GM21367 (cell line): ENCODE measurements at regions not wholly inside any gene's neighbourhood (a gene's known extent, or its start where the extent isn't known, plus 50 kb on each side); places are given as distances from the start of the nearest gene placed in this dataset.
"Not testable (repeated sequence)": the region's sequence is repeated elsewhere in the genome, so short reads cannot be mapped to it uniquely, and the experiment has no call there.

Source experiments
- ATAC-seq: cut with Tn5 transposase; IDR thresholded peaks from one replicate; pipeline ENCODE4 v1.9.1; 2021; ENCODE audit not compliant: unreplicated experiment

DNA sequence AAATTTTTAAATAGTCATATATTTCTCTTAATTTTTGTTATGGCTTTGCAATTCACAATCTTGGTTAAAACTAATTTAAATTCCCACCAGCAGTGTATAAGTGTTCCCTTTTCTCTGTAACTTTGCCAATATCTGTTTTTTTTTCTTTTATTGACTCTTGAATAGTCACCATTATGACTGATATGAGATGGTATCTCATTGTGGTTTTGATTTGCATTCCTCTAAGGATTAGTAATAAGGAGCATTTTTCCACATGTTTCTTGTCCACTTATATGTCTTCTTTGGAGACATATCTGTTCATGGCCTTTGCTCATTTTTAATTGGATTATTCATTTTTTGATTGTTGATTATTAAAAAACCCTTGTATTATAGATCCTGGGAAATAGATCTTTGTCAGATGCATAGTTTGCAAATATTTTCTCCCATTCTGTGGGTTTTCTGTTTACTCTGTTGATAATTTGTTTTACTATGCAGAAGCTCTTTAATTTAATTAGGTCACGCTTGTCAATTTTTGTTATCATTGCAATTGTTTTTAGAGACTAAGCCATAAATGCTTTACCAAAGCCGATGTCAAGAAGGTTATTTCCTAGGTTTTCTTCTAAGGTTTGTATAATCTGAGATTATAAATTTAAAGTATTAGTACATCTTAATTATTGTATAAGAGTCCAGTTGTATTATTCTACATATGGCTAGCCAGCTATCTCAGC lies 610.9 kb downstream of the CHSY3 start:
- no peak for ATAC-seq

DNA sequence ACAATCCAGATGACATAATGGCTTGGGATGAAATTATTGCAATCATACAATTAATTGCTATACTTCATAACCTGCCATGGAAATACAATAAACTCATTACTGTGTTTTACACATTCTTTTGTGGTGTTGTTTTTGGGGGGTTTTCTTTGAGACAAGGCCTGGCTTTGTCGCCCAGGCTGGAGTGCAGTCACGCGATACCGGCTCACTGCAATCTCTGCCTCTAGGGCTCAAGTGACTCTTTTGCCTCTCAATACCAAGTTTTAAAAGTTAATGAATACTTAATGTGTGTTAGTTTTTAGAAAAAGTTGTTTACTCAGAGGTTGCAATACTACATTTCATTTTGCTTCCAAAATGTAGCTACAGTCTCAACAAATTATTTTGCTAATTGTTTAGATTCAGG lies 598.4 kb downstream of the CHSY3 start:
- no peak for ATAC-seq

DNA sequence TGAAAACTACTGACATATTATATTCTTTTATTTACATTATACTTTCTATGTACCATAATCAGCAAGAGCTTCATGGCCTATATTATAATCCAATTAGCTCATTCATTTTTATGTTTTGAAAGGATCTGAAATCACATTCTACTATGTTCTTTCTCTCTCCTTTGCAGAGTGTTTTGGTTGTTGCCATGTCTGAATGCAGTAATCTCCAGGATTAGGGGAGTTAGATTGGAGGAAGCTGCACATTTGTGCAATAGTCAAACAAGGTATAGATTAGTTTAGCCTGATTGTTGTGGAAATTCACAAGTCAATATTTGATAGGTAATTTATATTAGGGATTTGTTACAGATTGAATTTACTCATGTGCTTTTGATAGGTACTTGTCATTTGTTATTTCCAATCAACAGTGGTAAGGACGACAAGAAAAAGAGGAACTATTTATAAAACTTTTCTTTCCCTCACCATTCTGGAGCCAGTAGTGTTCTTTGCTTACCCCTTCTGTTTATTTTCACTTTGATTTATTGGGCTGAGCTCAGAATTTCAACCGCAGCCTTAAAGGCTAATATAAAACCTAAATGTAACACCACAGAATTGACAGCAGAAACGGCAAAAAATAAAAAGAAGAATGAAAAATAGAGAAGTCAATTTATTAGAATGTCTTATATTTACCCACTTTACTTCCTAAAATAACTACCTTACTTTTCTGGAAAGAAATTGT lies 597.0 kb downstream of the CHSY3 start:
- ATAC-seq = no peak

DNA sequence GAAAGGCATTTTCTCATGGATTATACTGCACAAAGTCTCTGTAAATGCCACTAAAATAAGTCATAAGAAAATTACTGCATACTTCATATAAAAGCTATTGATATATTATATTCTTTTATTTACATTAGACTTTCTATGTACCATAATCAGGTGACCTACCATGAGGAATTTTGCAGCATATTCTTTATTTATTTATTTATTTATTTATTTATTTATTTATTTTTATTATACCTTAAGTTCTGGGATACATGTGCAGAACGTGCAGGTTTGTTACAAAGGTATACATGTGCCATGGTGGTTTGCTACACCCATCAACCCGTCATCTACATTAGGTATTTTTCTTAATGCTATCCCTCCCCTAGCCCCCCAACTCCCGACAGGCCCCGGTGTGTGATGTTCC lies 596.2 kb downstream of the CHSY3 start:
- ATAC-seq = not testable (repeated sequence)

DNA sequence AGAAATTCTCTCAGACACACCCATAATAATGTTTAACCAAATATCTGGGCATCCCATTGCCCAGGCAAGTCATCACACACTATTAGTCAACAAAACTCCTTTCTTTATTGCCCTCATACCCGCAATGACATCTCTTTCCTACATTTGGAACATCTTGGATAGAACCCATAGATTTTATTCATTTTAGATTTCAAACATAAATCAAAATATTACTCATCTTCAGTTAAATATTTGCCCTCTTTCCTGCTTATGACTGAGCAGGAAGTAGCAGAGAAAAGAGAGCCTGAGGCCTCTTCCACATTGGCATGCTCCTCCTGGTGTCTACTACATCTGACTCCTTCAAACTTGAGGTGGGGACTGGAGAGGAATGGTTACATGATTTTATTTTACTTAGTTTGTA lies 592.0 kb downstream of the CHSY3 start:
- ATAC-seq = no peak

DNA sequence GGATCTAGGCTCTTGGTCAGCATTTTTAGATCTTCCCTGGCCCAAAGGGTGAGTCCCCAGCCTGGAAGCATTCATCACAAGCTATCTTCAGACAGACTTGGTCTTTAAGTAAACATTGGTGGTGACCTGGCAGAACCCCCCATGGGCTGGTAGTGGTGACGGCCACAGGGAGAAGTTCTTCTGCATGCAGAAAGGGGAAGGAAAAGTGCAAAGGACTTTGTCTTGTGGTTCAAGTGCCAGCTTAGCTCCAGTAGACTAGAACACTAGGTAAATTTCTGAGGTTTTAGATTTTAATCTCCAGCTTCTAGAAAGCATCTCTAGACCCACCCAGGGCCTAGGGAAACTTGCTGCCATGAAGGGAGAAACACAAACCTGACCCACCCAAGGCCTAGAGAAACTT lies 584.0 kb downstream of the CHSY3 start:
- no peak for ATAC-seq

DNA sequence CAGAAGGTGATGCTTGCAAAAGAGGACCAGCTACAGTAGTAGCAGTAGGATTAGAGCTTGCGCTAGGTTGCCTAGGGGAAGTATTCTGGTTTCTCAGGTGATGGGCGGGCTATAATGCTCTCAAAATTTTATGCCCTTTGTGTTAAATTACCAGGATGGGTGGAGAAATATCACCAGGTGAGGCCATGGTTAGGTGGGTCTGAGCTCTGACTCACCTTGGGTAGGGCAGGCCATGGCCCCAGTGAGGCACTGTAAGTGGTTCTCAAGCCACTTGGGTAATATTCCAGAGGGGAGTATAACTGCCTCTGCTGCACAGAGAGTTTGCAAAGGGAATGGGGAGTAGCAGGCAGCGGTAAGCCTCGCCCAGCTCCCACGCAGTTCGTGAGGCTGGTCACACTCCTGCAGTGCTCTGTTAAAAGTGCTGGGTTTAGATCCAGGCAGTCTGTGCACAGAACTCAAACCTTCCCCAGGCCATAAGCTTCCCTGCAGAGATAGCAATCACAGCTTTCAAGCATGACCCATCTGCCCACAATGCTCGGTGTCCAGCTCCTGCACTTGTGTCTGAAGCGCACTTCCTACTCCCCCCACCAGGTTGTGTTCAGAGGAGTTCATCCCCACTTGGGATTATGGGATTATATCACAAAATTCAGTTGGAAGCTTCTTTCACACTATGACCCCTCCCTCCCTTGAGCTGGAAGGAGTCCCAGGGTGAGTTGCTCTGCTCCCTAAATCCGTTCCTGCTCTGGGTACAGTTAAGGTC lies 575.0 kb downstream of the CHSY3 start:
- no peak for ATAC-seq

DNA sequence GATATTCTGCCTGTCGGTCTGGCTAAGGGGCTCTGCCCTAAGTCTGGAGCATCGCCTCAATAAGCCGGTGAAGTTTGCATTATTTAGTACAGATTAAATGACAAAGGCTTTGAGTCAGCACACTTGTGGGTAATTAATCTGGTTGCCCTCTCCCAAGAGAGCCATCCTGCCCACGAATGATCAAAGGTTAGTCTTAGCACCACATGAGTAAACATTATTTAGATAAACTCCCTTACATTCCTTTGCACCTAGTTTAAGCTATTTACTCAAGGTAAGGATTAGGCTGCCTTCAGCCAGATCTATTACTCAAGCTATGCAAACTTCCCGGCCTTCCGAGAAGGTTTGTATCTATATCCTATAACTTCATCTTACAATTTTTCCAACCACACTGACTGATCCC lies 572.1 kb downstream of the CHSY3 start:
- no peak for ATAC-seq

DNA sequence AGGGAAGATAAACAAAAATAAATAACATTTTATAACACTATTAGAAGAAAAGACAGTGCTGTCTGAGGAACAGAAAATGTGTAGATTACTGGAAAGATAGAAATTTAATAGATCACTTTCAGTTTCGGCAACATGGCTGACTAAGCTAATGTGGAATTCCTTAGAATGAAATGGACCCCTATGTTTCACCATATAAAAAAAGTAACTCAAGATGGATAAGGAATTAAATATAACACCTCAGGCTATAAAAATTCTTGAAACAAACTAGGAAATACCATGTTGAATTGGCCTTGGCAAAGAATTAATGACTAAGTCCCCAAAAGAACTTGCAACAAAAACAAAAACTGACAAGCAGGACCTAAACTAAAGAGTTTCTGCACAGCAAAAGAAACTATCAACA lies 558.3 kb downstream of the CHSY3 start:
- ATAC-seq = no peak

DNA sequence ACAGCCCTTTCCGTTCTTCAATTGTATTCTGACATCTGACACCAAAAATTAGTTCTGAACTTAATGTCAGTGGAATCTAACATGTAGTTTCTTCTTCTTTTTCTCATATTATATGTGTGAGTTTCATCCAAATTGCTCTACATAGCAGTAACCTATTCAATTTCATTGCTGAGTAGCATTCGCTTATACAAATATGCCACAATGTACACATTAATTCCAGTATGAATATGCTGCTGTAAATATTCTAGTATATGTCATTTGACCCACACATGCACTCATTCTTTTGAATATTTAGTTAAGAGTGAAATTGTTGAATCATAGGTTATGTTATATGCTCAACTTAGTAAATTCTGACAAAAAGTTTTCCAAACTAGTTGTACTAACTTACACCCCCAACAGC lies 550.9 kb downstream of the CHSY3 start:
- no peak for ATAC-seq

DNA sequence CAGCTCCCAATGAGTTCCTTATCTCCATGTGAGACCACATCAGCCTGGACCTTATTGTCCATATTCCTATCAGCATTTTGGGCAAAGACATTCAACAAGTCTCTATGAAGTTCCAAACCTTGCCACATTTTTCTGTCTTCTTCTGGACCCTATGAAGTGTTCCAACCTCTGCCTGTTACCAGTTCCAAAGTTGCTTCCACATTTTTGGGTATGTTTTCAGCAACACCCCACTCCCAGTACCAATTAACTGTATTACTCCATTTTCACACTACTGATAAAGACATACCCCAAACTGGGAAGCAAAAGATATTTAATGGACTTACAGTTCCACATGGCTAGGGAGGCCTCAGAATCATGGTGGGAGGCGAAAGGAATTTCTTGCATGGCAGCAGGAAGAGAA lies 548.5 kb downstream of the CHSY3 start:
- no peak for ATAC-seq

DNA sequence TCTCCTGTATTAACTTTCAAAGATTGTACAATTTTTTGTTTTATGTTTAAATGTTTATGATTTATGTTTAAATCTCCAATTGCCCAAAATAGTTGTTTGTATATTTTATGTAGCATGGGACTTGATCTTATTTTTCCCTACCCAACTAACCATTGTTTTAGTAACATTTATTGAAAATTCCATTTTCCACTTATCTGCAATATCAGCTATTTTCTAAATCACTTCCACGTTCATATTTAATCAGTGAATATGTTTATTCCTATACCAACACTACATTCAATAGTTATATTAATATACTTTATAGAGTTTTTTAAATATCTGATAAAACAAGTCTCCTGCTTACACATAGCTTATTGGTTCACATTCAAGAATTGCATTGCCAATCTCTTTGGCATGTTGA lies 532.2 kb downstream of the CHSY3 start:
- ATAC-seq = no peak

DNA sequence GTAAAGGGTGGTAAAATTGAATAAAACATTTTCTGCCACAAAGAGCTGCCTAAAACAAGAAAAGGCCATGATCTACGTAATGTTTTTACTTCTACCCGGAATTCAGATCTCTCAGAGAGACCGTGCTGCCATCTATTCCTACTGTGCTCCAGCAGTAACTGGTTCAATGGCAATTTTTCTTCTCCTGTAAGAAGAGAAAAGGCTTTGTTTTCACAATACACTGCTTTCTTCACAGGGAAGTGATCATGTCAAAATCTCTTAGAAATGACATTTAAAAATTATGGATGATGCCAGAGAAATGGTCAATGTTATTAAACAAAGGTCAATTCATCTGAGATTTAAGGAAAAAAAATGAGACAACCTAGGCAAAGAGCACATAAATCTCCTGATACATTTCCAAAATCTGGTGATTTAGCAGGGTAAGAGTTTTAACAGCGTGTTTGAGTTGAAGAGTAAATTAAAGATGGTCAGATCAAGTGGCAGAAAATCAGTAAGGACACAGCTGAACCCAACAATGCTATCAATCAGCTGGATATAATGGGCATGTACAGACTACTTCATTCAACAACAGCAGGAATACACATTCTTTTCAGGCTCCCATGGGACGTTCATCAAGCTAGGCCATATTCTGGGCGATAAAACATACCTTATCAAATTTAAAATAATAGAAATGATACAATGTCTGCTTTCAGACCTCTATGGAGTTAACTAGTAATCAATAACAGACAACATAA lies 523.1 kb downstream of the CHSY3 start:
- ATAC-seq = no peak

DNA sequence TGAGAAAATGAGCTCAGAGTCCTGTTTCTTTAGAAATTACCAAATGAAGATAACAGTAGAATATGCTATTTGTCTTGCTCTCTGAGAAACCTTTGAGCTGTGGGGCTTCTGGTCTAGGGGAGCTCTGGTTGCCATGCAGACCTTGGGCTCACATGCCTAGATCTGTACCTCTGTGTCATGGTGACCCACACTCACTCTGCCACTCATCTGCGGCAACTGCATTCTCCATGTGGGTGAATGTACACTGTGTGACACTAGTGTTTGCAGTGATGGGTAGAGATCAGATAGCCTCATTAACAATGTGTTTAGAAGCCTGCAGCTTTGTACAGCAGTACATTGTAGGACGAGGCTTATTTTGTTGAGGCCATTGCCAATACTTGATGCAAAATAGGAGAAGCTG lies 521.2 kb downstream of the CHSY3 start:
- no peak for ATAC-seq

DNA sequence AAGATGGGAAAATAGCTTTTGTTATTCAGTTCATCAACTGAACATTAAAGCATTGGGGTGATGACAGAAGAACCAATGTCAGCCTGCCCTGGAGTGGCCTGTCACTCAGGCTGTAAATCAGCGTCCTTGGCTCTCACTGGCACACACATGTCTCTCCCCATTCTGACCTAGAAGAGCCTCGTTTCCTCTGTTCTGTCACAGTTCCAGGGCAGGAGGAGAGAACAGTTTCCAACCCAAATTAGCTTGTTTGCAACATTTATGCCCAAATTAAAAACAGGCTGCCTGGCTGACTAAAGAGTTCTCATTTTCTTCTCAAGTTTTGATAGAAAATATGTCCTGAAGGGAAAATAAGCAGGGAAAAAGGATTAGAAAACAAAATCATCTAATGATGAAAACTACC lies 520.1 kb downstream of the CHSY3 start:
- no peak for ATAC-seq

DNA sequence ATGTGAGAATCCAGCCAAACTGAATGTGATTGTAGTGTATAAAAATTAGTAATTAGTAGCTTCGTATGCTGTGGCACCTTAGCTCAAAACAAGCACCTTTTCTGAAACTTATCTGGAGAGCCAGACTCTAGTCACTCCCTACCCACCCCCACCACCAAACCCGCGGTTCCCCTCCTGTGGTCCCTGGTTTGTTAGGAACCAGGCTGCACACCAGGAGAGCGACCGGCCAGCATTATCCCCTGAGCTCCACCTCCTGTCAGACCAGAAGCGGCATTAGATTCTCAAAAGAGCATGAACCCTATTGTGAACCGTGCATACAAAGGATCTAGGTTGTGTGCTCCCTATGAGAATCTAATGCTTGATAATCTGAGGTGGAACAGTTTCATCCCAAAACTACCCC lies 498.6 kb downstream of the CHSY3 start:
- ATAC-seq = no peak

DNA sequence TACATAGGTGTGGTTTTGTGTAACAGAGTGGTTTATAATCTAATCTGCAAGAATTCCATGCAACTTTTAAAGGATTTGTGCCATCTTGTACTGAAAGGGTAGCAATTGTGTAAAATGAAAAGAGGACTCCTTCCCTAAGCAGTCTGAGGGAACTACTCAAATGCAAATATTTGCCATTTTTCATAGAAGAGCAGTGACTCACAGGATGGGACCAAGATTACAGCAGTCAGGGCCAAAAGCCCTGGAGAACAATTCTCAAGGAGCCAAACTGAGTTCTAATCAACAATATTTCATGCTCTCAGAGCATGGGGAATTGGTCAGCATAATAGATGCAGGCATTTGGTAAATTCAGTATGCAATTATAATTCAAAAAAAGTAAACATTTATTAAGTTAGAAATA lies 495.8 kb downstream of the CHSY3 start:
- no peak for ATAC-seq

DNA sequence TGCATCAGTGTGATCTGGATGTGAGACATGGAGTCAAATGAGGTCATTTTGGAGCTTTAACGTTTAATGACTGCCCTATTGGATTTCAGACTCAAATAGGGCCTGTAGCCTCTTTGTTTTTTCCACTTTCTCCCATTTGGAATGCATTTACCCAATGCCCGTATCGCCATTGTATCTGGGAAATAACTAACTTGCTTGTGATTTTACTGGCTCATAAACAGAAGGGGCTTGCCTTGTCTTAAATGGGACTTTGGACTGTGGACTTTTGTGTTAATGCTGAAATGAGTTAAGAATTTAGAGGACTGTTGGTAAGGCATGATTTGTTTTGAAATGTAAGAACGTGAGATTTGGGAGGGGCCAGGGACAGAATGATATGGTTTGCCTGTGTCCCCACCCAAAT lies 494.6 kb downstream of the CHSY3 start:
- no peak for ATAC-seq

DNA sequence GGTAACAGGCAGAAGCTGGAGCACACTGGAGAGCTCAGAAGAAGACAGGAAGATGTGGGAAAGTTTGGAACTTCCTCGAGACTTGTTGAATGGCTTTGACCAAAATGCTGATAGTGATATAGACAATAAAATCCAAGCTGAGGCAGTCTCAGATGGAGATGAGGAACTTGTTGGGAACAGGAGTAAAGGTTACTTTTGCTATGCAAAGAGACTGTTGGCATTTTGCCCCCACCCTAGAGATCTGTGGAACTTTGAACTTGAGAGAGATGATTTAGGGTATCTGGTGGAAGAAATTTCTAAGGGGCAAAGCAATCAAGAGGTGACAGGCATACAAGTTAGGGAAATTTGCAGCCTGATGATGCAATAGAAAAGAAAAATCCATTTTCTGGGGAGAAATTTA lies 493.5 kb downstream of the CHSY3 start:
- not testable (repeated sequence) for ATAC-seq

DNA sequence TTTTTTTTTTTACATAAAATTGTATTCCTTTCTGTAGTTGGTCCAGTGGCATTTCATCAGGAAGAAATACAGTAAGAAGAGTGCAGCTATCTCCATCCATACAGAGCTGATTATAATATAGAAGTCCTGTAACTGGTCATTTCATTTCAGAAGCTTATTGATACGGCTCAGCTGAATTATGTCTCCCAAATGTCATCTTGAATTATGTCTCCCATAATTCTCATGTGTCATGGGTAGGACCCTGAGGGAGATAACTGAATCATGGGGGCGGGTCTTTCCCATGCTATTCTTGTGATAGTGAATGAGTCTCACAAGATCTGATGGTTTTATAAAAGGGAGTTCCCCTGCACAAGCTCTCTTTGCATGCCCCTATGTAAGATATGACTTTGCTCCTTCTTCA lies 492.9 kb downstream of the CHSY3 start:
- no peak for ATAC-seq

DNA sequence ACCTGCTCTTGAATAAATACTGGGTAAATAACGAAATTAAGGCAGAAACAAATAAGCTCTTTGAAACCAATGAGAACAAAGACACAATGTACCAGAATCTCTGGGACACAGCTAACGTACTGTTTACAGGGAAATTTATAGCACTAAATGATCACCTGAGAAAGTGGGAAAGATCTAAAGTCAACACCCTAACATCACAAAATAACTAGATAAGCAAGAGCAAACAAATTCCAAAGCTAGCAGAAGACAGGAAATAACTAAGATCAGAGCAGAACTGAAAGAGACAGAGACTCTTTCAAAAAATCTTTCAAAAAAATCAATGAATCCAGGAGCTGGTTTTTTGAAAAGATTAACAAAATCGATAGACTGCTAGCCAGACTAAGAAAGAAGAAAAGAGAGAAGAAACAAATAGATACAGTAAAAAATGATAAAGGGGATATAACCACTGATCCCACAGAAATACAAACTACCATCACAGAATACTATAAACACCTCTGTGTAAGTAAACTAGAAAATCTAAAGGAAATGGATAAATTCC lies 487.5 kb downstream of the CHSY3 start:
- ATAC-seq = not testable (repeated sequence)
